Thyroid gland (tissue), 4 donors: ENCODE measurements at regions not wholly inside any gene's neighbourhood (a gene's known extent, or its start where the extent isn't known, plus 50 kb on each side); places are given as distances from the start of the nearest gene placed in this dataset.

Source experiments
- DNase-seq, 2 donors: peaks; one replicate each; pipeline ENCODE4 v3.0.0-alpha.2; 2019
- H3K27ac ChIP-seq, 3 donors: fragments of 200-600 bp; sonication (generic); 1 replicate in 2 of 3; 2 replicates in 1 of 3; pipeline ENCODE4 v1.5.1; 2016 to 2019; ENCODE audit warnings: mild to moderate bottlenecking in 1 of 3, moderate library complexity in 1 of 3
- H3K27me3 ChIP-seq: fragments of 200-600 bp; sonication (generic); one replicate; pipeline ENCODE4 v1.5.1; 2019
- H3K36me3 ChIP-seq, 2 donors: fragments of 200-600 bp; sonication (generic); one replicate each; pipeline ENCODE4 v1.5.1; 2016 to 2019
- H3K4me1 ChIP-seq, 2 donors: fragments of 200-600 bp; sonication (generic); one replicate each; pipeline ENCODE4 v1.5.1; 2017 to 2019
- H3K4me3 ChIP-seq, 3 donors: fragments of 200-600 bp; sonication (generic); replicated peaks in 1 of 3; 1 replicate in 2 of 3; 2 replicates in 1 of 3; pipeline ENCODE4 v1.5.1; 2016; ENCODE audit warnings: mild to moderate bottlenecking in 1 of 3
- H3K9me3 ChIP-seq: fragments of 200-600 bp; sonication (generic); one replicate; pipeline ENCODE4 v1.5.1; 2017
- CTCF ChIP-seq, 6 experiments: fragments of 200-600 bp in 3 of 6; fragments of 450-650 bp in 3 of 6; sonication (generic) in 3 of 6; IDR thresholded peaks; one replicate each; pipeline ENCODE4 v1.5.1; 2016 to 2019; ENCODE audit warnings: antibody characterized with exemption in 6 of 6, mild to moderate bottlenecking in 2 of 6, inconsistent platforms in 1 of 6, moderate library complexity in 1 of 6
- POLR2A ChIP-seq, 2 donors: fragments of 450-650 bp; IDR thresholded peaks; one replicate each; pipeline ENCODE4 v1.6.1; 2017; ENCODE audit warnings: antibody characterized with exemption in 2 of 2, mild to moderate bottlenecking in 2 of 2, moderate library complexity in 1 of 2
- WGBS, 2 donors: methylation state at CpG; one replicate each; pipeline ENCODE4 v1.1.5; 2017; 5-methylcytosine and 5-hydroxymethylcytosine counted together
- intact Hi-C: fragments of 100-400 bp; cut with DNase I; formaldehyde crosslinking; loops from one replicate; pipeline ENCODE4 v1.15.1; 2023

DNA sequence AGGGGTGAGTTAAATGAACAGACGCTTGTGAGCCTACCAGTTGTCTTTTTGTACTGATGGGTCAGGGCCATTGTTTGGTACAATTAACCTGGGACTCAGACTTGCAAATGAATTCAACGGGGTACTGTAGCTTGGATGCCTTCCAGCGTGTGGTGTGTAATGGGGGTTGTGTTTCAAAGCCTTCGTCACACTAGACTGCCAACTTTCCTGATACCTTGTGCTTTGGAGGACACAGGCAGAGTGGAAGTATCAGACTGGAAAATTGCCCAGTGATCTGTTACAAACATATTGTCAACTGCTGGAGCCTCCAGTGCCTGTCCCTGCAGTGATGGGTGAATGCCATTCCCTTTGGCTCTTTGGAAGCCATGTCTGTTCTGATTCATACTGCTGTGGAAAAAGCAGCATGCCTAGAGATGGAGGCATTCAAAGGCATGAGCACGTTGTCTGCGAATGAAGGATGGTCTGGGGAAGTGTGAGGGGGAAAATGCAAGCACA is 384.5 kb downstream of the LMX1A start:
- 55 to 78% methylated on average over 6 of the region's 6 CpGs for WGBS, 2 donors
- Histone ChIP-seq H3K4me3 (no peak overlapping the region), H3K4me1 (no peaks in the 10 kb centered on the region), H3K27ac (no peak overlapping the region), H3K27me3 (no peaks in the 10 kb centered on the region), H3K9me3 (no peaks in the 10 kb centered on the region), H3K36me3 (no peaks in the 10 kb centered on the region)
- intact Hi-C loops: no loop called here
- DNase-seq: no peak
- TF ChIP-seq POLR2A (IDR thresholded peaks at IDR 0.05): no peak
- no peak for TF ChIP-seq CTCF (IDR thresholded peaks at IDR 0.05)

DNA sequence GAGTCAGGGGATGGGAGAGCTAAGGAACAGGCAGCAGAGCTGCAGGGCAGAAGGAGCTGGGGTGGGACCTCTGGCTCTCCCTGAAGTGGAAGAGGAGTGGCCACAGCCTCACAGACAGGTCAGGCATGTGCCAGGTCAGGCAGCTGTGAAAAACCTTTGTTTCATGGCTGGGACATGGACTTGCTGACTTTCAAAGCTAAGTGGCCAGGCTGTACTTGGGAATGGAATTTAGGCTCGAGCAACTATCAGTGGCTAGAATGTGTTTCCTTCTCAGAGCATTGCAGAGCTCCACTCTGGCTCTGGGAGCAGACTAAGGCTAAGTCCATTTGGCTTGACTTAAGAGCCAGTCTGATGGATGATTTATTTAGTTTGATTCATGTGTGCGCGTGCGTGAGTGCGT is 385.1 kb downstream of the LMX1A start:
- intact Hi-C loops: no loop called here
- no peak for TF ChIP-seq POLR2A (IDR thresholded peaks at IDR 0.05)
- no peak for TF ChIP-seq CTCF (IDR thresholded peaks at IDR 0.05)
- DNase-seq: no peak

DNA sequence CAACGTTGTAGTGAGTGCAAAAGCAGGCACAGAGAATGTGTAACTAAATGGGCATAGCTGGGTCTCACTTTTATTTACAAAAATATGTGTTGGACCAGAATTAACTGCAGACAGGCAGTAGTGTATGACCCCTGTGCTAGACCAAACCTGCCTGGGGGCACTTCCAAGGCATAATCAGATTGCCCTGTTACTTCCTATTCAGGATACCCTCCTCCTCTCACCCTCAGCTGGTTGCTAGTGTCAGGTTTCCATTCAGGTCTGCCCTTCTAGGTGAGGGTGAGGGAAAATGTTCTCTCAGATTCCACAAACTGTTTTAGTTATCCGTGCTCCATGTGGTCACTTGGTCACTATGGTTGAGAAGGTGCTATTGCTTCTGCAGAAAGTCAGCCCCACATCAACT is 387.3 kb downstream of the LMX1A start:
- H3K4me1 ChIP-seq: no peaks in the 10 kb centered on the region
- TF ChIP-seq POLR2A (IDR thresholded peaks at IDR 0.05) (no peak), CTCF (IDR thresholded peaks at IDR 0.05) (no peak)
- 48 to 64% methylated on average over 2 of the region's 2 CpGs for WGBS, 2 donors
- H3K27me3 ChIP-seq: no peaks in the 10 kb centered on the region
- H3K9me3 ChIP-seq: no peaks in the 10 kb centered on the region
- H3K27ac ChIP-seq: no peak overlapping the region
- intact Hi-C loops: no loop called here
- H3K36me3 ChIP-seq: no peaks in the 10 kb centered on the region
- no peak for DNase-seq
- no peak overlapping the region for H3K4me3 ChIP-seq

More for the DNA sequence above, 385.1 kb downstream of the LMX1A start:
- Histone ChIP-seq H3K27me3 (no peaks in the 10 kb centered on the region), H3K4me1 (no peaks in the 10 kb centered on the region), H3K9me3 (no peaks in the 10 kb centered on the region), H3K4me3 (no peak overlapping the region), H3K36me3 (no peaks in the 10 kb centered on the region), H3K27ac (no peak overlapping the region)
- 84% methylated on average over 5 of the region's 5 CpGs for WGBS, 2 donors

GRCh38 chr1:164967300-164967699 is 389.2 kb downstream of the LMX1A start:
- intact Hi-C loops: no loop called here
- no peaks in the 10 kb centered on the region for H3K36me3 ChIP-seq
- TF ChIP-seq POLR2A (IDR thresholded peaks at IDR 0.05): no peak
- TF ChIP-seq CTCF (IDR thresholded peaks at IDR 0.05): no peak

DNA sequence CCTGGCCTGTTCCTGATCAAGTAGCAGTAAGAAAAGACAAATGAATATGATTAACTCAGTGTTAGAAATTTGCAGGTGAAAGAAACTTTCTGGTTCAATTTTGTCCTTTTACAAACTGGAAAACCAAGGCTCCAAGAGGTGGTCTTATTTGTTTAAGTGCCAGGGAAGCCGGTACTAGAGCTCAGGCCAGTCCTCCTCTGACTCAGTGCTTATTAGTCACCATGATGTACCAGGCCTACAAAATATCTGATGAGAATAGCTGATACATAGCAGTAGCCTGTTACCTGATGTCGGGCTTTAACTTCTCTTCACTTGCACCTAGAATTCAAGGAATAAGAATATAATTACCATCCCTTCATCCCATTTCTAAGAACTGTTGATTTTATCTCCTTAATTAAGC is 394.8 kb downstream of the LMX1A start:
- 44 to 50% methylated on average over 2 of the region's 2 CpGs for WGBS, 2 donors
- DNase-seq: no peak

More at GRCh38 chr1:164967300-164967699, 389.2 kb downstream of the LMX1A start:
- Histone ChIP-seq H3K27me3 (no peaks in the 10 kb centered on the region), H3K4me1 (no peaks in the 10 kb centered on the region), H3K27ac (no peak overlapping the region), H3K9me3 (no peaks in the 10 kb centered on the region), H3K4me3 (no peak overlapping the region)
- no peak for DNase-seq

More for the DNA sequence above, 394.8 kb downstream of the LMX1A start:
- intact Hi-C loops: no loop called here
- Histone ChIP-seq H3K27me3 (no peaks in the 10 kb centered on the region), H3K4me1 (no peaks in the 10 kb centered on the region), H3K4me3 (no peak overlapping the region), H3K27ac (no peak overlapping the region), H3K9me3 (no peaks in the 10 kb centered on the region), H3K36me3 (no peaks in the 10 kb centered on the region)
- TF ChIP-seq POLR2A (IDR thresholded peaks at IDR 0.05) (no peak), CTCF (IDR thresholded peaks at IDR 0.05) (no peak)
